ENCODE measurements at regions not wholly inside any gene's neighbourhood (a gene's known extent, or its start where the extent isn't known, plus 50 kb on each side); places are given as distances from the start of the nearest gene placed in this dataset.

- Histone ChIP-seq H3F3A (replicated peaks; ENCODE audit: low read depth) (no peaks in the 10 kb centered on the region), H3K9me2 (ENCODE audit: insufficient read depth) (no peaks in the 10 kb centered on the region), H4K20me1 (replicated peaks; ENCODE audit: insufficient read depth) (no peaks in the 10 kb centered on the region), H3K79me2 (replicated peaks; ENCODE audit: insufficient read depth) (no peaks in the 10 kb centered on the region), H3K27ac (ENCODE audit: low read depth) (no peak overlapping the region), H3K4me3 (no peak overlapping the region), H3K4me2 (no peak overlapping the region), H3K4me1 (ENCODE audit: insufficient read depth) (no peaks in the 10 kb centered on the region; the same call in 1 of the 2 replicates), H3K36me3 (ENCODE audit: insufficient read depth) (no peaks in the 10 kb centered on the region), H2AFZ (no peak overlapping the region), H3K27me3 (ENCODE audit: insufficient read depth) (no peaks in the 10 kb centered on the region)
- H3K4me3 Mint-ChIP-seq = no peak overlapping the region
- DNase-seq (ENCODE audit: low spot score) (no peak), ATAC-seq (no peak)
- no peak for TF ChIP-seq POLR2AphosphoS5 (IDR thresholded peaks at IDR 0.05; ENCODE audit: low read depth)
- TF ChIP-seq ZNF331 (CRISPR knock-in tag; IDR thresholded peaks at IDR 0.05; ENCODE audit: low read depth) = no peak
- TF ChIP-seq EZH2phosphoT487 (IDR thresholded peaks at IDR 0.05; ENCODE audit: unreplicated experiment) = no peak
- no peaks in the 10 kb centered on the region for H3K9me3 Mint-ChIP-seq
- H3K27ac Mint-ChIP-seq = no peak overlapping the region
- no peaks in the 10 kb centered on the region for H3K36me3 Mint-ChIP-seq (ENCODE audit: low read depth)
- peaks cover 2% of the 10 kb centered on the region for H3K4me1 Mint-ChIP-seq
- H3K27me3 Mint-ChIP-seq (ENCODE audit: insufficient read depth, low read depth, poor library complexity) = peaks cover 7% of the 10 kb centered on the region
Measured at GRCh38 chr20:39136798-39137197, 174.7 kb downstream of the DHX35 start.

- no peaks in the 10 kb centered on the region for H3K36me3 ChIP-seq (ENCODE audit: insufficient read depth)
- no peak overlapping the region for H2AFZ ChIP-seq
- no peaks in the 10 kb centered on the region for H4K20me1 ChIP-seq (replicated peaks; ENCODE audit: insufficient read depth)
- no peak overlapping the region for H3K27ac Mint-ChIP-seq
- H3K4me1 Mint-ChIP-seq = peaks cover 8% of the 10 kb centered on the region
- H3F3A ChIP-seq (replicated peaks; ENCODE audit: low read depth) = no peaks in the 10 kb centered on the region
- no peak overlapping the region for H3K4me3 Mint-ChIP-seq
- H3K4me1 ChIP-seq (ENCODE audit: insufficient read depth) = peaks cover 8% of the 10 kb centered on the region
- no peak overlapping the region for H3K4me3 ChIP-seq
- DNase-seq (ENCODE audit: low spot score) (no peak), ATAC-seq (no peak)
- H3K9me2 ChIP-seq (ENCODE audit: insufficient read depth) = no peaks in the 10 kb centered on the region
- no peaks in the 10 kb centered on the region for H3K79me2 ChIP-seq (replicated peaks; ENCODE audit: insufficient read depth)
- no peaks in the 10 kb centered on the region for H3K27me3 ChIP-seq (ENCODE audit: insufficient read depth)
- H3K27me3 Mint-ChIP-seq (ENCODE audit: insufficient read depth, low read depth, poor library complexity) = peaks cover 7% of the 10 kb centered on the region
- no peaks in the 10 kb centered on the region for H3K9me3 Mint-ChIP-seq
- no peak overlapping the region for H3K4me2 ChIP-seq
- H3K27ac ChIP-seq (ENCODE audit: low read depth) = no peak overlapping the region
- no peaks in the 10 kb centered on the region for H3K36me3 Mint-ChIP-seq (ENCODE audit: low read depth)
- TF ChIP-seq ETS1 (IDR thresholded peaks at IDR 0.05) = no peak
- TF ChIP-seq STAT1 (IDR thresholded peaks at IDR 0.05; ENCODE audit: unreplicated experiment) = no peak
- no peak for TF ChIP-seq REST (IDR thresholded peaks at IDR 0.05; ENCODE audit: unreplicated experiment)
- TF ChIP-seq EZH2phosphoT487 (IDR thresholded peaks at IDR 0.05; ENCODE audit: unreplicated experiment) = no peak
- TF ChIP-seq NANOG (IDR thresholded peaks at IDR 0.05; ENCODE audit: borderline replicate concordance) = no peak
- no peak for TF ChIP-seq ZNF462 (CRISPR knock-in tag; IDR thresholded peaks at IDR 0.05)
- no peak for TF ChIP-seq CTCF (conservative IDR thresholded peaks at IDR 0.05; ENCODE audit: low read depth in 2 of 2)
Measured at GRCh38 chr20:39135885-39136544, 173.9 kb downstream of the DHX35 start.
